ENCODE measurements at regions not wholly inside any gene's neighbourhood (a gene's known extent, or its start where the extent isn't known, plus 50 kb on each side); places are given as distances from the start of the nearest gene placed in this dataset.

DNA sequence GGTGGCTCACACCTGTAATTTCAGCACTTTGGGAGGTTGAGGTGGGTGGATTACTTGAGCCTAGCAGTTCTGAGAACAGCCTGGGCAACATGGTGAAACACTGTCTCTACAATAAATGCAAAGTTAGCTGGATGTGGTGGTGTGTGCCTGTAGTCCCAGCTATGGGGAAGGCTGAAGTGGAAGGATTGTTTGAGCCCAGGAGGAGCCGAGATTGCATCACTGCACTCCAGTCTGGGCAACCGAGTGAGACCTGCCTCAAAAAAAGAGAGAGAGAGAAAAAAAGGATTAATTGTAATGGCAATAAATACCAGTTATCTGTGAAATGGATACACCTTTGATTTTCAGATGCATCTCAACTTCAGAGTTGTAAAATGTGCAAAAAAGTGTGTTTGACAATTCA is 58.8 kb downstream of the SPRY1 start:
- Histone ChIP-seq H4K20me1 (no peaks in the 10 kb centered on the region), H3K27ac (no peak overlapping the region), H3K4me3 (no peak overlapping the region), H3K9me3 (no peaks in the 10 kb centered on the region), H3K4me1 (peaks cover 32% of the 10 kb centered on the region), H3K4me2 (no peak overlapping the region), H3K9ac (no peak overlapping the region), H3K27me3 (no peaks in the 10 kb centered on the region), H3K36me3 (no peaks in the 10 kb centered on the region)
- TF ChIP-seq Cebpa-rat (IDR thresholded peaks at IDR 0.05): 0 out of 2 replicates have a peak, but pooled peaks have one; percentile 33

GRCh38 chr4:123462007-123462406 is 65.4 kb downstream of the SPRY1 start:
- no peak for TF ChIP-seq Cebpa-rat (IDR thresholded peaks at IDR 0.05)
- H3K27me3 ChIP-seq: no peaks in the 10 kb centered on the region
- H3K4me1 ChIP-seq: peaks cover 18% of the 10 kb centered on the region
- H3K27ac ChIP-seq: no peak overlapping the region
- H3K9ac ChIP-seq: no peak overlapping the region
- H3K4me2 ChIP-seq: no peak overlapping the region
- no peaks in the 10 kb centered on the region for H4K20me1 ChIP-seq
- H3K4me3 ChIP-seq: no peak overlapping the region
- H3K36me3 ChIP-seq: no peaks in the 10 kb centered on the region
- no peaks in the 10 kb centered on the region for H3K9me3 ChIP-seq

DNA sequence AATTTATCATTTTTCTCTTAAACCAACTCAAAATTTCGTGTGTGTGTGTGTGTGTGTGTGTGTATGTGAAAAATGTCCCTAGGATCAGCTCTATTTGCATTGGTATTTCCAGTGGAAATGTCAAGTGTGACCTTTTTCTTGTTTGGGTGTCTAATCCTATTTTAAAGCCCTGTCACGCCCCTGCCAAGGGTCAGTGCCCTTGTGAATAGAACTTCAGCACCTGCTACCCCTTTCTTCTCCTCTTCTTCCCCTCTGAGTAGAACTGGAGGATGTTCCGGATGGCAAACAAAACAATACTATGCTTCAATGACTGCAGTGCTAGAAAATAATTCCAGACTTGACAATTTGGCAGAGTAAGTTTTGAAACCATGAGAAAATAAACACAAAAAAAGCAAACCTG is 67.3 kb downstream of the SPRY1 start:
- Histone ChIP-seq H3K4me2 (peak overlapping the region; percentile 53), H3K4me3 (no peak overlapping the region), H3K36me3 (no peaks in the 10 kb centered on the region), H3K27me3 (no peaks in the 10 kb centered on the region), H4K20me1 (no peaks in the 10 kb centered on the region), H3K27ac (no peak overlapping the region), H3K9me3 (no peaks in the 10 kb centered on the region), H3K4me1 (peaks cover 18% of the 10 kb centered on the region), H3K9ac (no peak overlapping the region)
- no peak for TF ChIP-seq Cebpa-rat (IDR thresholded peaks at IDR 0.05)

GRCh38 chr4:123465416-123465815 is 68.8 kb downstream of the SPRY1 start:
- Histone ChIP-seq H3K27me3 (no peaks in the 10 kb centered on the region), H3K9me3 (no peaks in the 10 kb centered on the region), H3K36me3 (no peaks in the 10 kb centered on the region), H3K4me3 (no peak overlapping the region), H3K27ac (no peak overlapping the region), H3K9ac (no peak overlapping the region), H3K4me1 (peaks cover 30% of the 10 kb centered on the region), H4K20me1 (no peaks in the 10 kb centered on the region), H3K4me2 (no peak overlapping the region)
- no peak for TF ChIP-seq Cebpa-rat (IDR thresholded peaks at IDR 0.05)

- Histone ChIP-seq H3K9me3 (no peaks in the 10 kb centered on the region), H4K20me1 (no peaks in the 10 kb centered on the region), H3K27ac (no peak overlapping the region), H3K27me3 (no peaks in the 10 kb centered on the region), H3K4me2 (no peak overlapping the region), H3K9ac (no peak overlapping the region), H3K4me1 (peaks cover 30% of the 10 kb centered on the region), H3K36me3 (no peaks in the 10 kb centered on the region), H3K4me3 (no peak overlapping the region)
- no peak for TF ChIP-seq Cebpa-rat (IDR thresholded peaks at IDR 0.05)
These were observed 69.6 kb downstream of the SPRY1 start for GRCh38 chr4:123466080-123466785.

GRCh38 chr4:123468479-123469031 is 72.0 kb downstream of the SPRY1 start:
- Histone ChIP-seq H3K4me2 (no peak overlapping the region), H3K4me3 (no peak overlapping the region), H3K27me3 (no peaks in the 10 kb centered on the region), H3K9ac (no peak overlapping the region), H3K9me3 (no peaks in the 10 kb centered on the region), H3K4me1 (peaks cover 25% of the 10 kb centered on the region), H4K20me1 (no peaks in the 10 kb centered on the region), H3K36me3 (no peaks in the 10 kb centered on the region), H3K27ac (no peak overlapping the region)
- no peak for TF ChIP-seq Cebpa-rat (IDR thresholded peaks at IDR 0.05)

DNA sequence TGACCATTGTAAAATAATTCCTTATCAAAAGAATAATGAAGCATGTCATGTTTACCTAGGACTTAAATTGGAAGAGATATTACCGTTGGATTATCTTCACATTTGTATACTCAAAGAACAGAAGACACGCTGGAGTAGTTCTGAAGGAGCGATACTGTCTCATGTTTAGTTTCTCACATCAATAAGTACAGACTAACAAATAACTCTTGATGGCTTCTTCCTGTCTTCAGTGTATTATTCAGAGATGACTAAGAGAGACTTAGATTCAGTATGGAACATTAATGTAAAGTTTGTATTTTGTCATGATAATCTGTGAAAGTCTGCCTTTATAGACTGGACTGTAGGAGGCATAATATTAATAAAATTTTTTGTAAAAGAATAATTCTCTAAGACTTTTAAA is 72.7 kb downstream of the SPRY1 start:
- Histone ChIP-seq H3K4me2 (no peak overlapping the region), H3K27me3 (no peaks in the 10 kb centered on the region), H3K4me1 (peaks cover 18% of the 10 kb centered on the region), H3K36me3 (no peaks in the 10 kb centered on the region), H3K27ac (no peak overlapping the region), H3K4me3 (no peak overlapping the region), H3K9me3 (no peaks in the 10 kb centered on the region), H4K20me1 (no peaks in the 10 kb centered on the region), H3K9ac (no peak overlapping the region)
- no peak for TF ChIP-seq Cebpa-rat (IDR thresholded peaks at IDR 0.05)

DNA sequence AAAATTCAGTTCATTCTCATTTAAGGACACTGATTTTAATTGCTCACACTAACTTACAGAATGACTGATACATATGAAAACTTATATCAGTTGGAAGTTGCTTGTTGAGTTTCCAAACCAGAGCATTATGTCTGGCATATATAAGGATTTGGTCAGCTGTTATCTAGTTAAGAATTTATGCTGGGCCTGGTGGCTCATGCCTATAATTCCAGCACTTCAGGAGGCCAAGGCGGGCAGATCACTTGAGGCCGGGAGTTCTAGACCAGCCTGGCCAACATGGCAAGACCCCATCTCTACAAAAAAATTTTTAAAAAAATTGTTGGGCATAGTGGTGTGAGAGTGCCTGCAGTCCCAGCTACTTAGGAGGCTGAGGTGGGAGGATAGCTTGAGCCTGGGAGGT is 73.1 kb downstream of the SPRY1 start:
- Histone ChIP-seq H3K9me3 (no peaks in the 10 kb centered on the region), H3K4me2 (no peak overlapping the region), H3K4me3 (no peak overlapping the region), H3K36me3 (no peaks in the 10 kb centered on the region), H3K4me1 (peaks cover 14% of the 10 kb centered on the region), H3K27ac (no peak overlapping the region), H3K27me3 (no peaks in the 10 kb centered on the region), H3K9ac (no peak overlapping the region), H4K20me1 (no peaks in the 10 kb centered on the region)
- no peak for TF ChIP-seq Cebpa-rat (IDR thresholded peaks at IDR 0.05)

GRCh38 chr4:123470640-123471039 is 74.0 kb downstream of the SPRY1 start:
- no peak for TF ChIP-seq Cebpa-rat (IDR thresholded peaks at IDR 0.05)
- H3K4me3 ChIP-seq: no peak overlapping the region

DNA sequence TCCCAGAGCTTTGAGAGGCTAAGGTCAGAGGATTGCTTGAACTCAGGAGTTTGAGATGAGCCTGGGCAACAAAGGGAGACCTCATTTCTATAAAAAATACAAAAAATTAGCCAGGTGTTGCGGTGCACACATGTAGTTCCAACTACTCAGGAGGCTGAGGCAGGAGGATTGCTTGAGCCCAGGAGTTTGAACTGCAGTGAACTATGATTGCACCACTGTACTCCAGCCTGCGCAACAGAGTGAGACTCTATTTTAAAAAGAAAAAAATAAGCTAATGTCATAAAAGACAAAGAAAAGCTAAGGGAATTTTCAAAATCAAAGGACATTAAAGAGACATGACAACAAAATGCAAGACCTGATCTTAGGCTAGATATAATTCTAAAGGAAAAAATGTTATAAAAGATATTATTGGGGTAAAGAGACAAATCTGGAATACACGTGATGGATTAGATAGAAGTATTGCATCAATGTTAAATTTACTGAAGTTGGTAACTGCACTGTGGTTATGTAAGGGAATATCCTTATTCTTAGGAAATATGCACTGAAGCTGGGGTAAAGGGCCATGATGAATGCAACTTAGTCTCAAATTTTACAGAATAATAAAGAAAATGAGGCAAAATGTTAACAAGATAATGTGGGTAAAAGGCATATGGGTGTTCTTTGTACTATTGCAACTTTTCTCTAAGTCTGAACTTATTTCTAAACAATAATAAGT is 75.2 kb downstream of the SPRY1 start:
- no peak for TF ChIP-seq Cebpa-rat (IDR thresholded peaks at IDR 0.05)
- H3K4me2 ChIP-seq: no peak overlapping the region
- no peak overlapping the region for H3K27ac ChIP-seq

More at GRCh38 chr4:123470640-123471039, 74.0 kb downstream of the SPRY1 start:
- Histone ChIP-seq H3K9ac (no peak overlapping the region), H3K36me3 (no peaks in the 10 kb centered on the region), H3K27ac (no peak overlapping the region), H3K9me3 (no peaks in the 10 kb centered on the region), H4K20me1 (no peaks in the 10 kb centered on the region), H3K4me1 (peaks cover 12% of the 10 kb centered on the region; the same call in 1 of the 2 replicates), H3K4me2 (no peak overlapping the region), H3K27me3 (no peaks in the 10 kb centered on the region)

More for the DNA sequence above, 75.2 kb downstream of the SPRY1 start:
- Histone ChIP-seq H3K9ac (no peak overlapping the region), H4K20me1 (no peaks in the 10 kb centered on the region), H3K9me3 (no peaks in the 10 kb centered on the region), H3K36me3 (no peaks in the 10 kb centered on the region), H3K27me3 (no peaks in the 10 kb centered on the region), H3K4me3 (no peak overlapping the region), H3K4me1 (peaks cover 12% of the 10 kb centered on the region; the same call in 1 of the 2 replicates)

Measured in BLaER1 (cell line).